ENCODE measurements at regions not wholly inside any gene's neighbourhood (a gene's known extent, or its start where the extent isn't known, plus 50 kb on each side); places are given as distances from the start of the nearest gene placed in this dataset.

GRCh38 chr13:59568306-59568705 lies 595.4 kb downstream of the DIAPH3 start:
- 0% methylated on average over 4 of the region's 4 CpGs for WGBS (ENCODE audit: low lambda C conversion rate)
- no peak for DNase-seq (ENCODE audit: low spot score)
- Histone ChIP-seq H3K27ac (ENCODE audit: extremely low read length, insufficient read depth, low read length) (no peak overlapping the region), H3K4me1 (ENCODE audit: insufficient read depth, low read length) (no peaks in the 10 kb centered on the region), H3K9ac (ENCODE audit: insufficient read depth, low read depth, low read length) (no peak overlapping the region), H3K36me3 (replicated peaks in 1 of 2; ENCODE audit: control insufficient read depth in 1 of 2, insufficient read depth in 2 of 2, low read length in 2 of 2) (no peaks in the 10 kb centered on the region), H3K9me3 (ENCODE audit: low read length) (no peaks in the 10 kb centered on the region), H3K27me3 (ENCODE audit: control insufficient read depth in 1 of 2, insufficient read depth in 2 of 2, low read length in 2 of 2) (no peaks in the 10 kb centered on the region), H2AFZ (ENCODE audit: low read length) (no peak overlapping the region), H4K20me1 (ENCODE audit: insufficient read depth, low read length) (no peaks in the 10 kb centered on the region), H3K4me3 (replicated peaks in 1 of 3; ENCODE audit: insufficient read depth in 1 of 3, low read depth in 2 of 3, low read length in 3 of 3) (no peak overlapping the region), H3K79me2 (ENCODE audit: insufficient read depth, low read length) (no peaks in the 10 kb centered on the region), H3K4me2 (ENCODE audit: low read depth, low read length) (no peak overlapping the region)
- BruUV-seq (replicated peaks): no TSS peak
- intact Hi-C loops (cut with micrococcal nuclease; ENCODE audit: unreplicated experiment) (no loop called here), in situ Hi-C loops (cut with HindIII; ENCODE audit: extremely low pct_ligation_motif_present, low pct_unique_long_range_greater_than_20kb) (no loop called here)
- ATAC-seq: no peak
- CTCF ChIA-PET (ENCODE audit: low intra/inter-chr PET ratio, low total read pairs): no interaction called here
- POLR2A ChIA-PET: no interaction called here
- no peak for TF ChIP-seq PAXIP1 (CRISPR knock-in tag; conservative IDR thresholded peaks at IDR 0.05)
- no peak for TF ChIP-seq ARHGAP35 (CRISPR knock-in tag; IDR thresholded peaks at IDR 0.05; ENCODE audit: borderline replicate concordance)
- no peak for TF ChIP-seq ZNF616 (CRISPR knock-in tag; IDR thresholded peaks at IDR 0.05; ENCODE audit: low read depth)
- TF ChIP-seq GTF2F1 (IDR thresholded peaks at IDR 0.05; ENCODE audit: low read length): no peak
- TF ChIP-seq RBFOX2 (IDR thresholded peaks at IDR 0.05; ENCODE audit: low read depth, low read length): no peak
- no peak for TF ChIP-seq CCDC6 (CRISPR knock-in tag; IDR thresholded peaks at IDR 0.05)
- no peak for TF ChIP-seq ZNF780A (CRISPR knock-in tag; IDR thresholded peaks at IDR 0.05)
- no peak for TF ChIP-seq ZNF562 (CRISPR knock-in tag; IDR thresholded peaks at IDR 0.05; ENCODE audit: borderline replicate concordance)
- TF ChIP-seq MIER2 (CRISPR knock-in tag; IDR thresholded peaks at IDR 0.05): no peak
- no peak for TF ChIP-seq ETV5 (CRISPR knock-in tag; IDR thresholded peaks at IDR 0.05; ENCODE audit: borderline replicate concordance)
- no peak for TF ChIP-seq AKAP8 (CRISPR knock-in tag; IDR thresholded peaks at IDR 0.05)
- no peak for TF ChIP-seq TARDBP (CRISPR knock-in tag; IDR thresholded peaks at IDR 0.05)
- no peak for TF ChIP-seq FIP1L1 (IDR thresholded peaks at IDR 0.05; ENCODE audit: borderline replicate concordance, insufficient read depth, low read depth, low read length)
- no peak for TF ChIP-seq ZFP82 (CRISPR knock-in tag; IDR thresholded peaks at IDR 0.05; ENCODE audit: borderline replicate concordance)
- no peak for TF ChIP-seq POLR2A (IDR thresholded peaks at IDR 0.05; ENCODE audit: insufficient read depth in 1 of 2, low read depth in 2 of 2, low read length in 2 of 2)
- TF ChIP-seq RERE (CRISPR knock-in tag; IDR thresholded peaks at IDR 0.05; ENCODE audit: low read depth): no peak
- no peak for FAIRE-seq

Measured in HepG2 (cell line).